ENCODE measurements at regions not wholly inside any gene's neighbourhood (a gene's known extent, or its start where the extent isn't known, plus 50 kb on each side); places are given as distances from the start of the nearest gene placed in this dataset.

DNA sequence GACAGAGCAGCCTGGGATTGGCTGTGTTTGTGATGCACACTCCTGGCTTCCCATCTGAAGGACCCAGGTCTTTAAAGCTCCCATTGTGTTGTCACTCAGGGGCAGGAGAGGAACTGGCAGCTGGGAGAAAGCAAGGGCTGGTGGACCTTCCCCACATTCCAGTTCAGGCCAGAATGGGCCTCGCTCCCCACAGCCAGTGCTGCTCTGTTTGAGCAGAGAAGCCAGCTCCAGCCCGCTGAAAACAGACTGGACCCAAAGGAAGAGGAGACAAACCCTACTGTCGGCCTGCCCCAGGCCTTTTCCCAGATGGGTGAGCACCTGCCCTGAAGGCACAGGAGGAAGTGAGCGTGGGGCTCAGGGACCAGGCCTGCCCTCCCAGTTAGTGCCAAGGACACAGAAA, 499.4 kb downstream of the NPHP4 start:
- DNase-seq, result no peak

DNA sequence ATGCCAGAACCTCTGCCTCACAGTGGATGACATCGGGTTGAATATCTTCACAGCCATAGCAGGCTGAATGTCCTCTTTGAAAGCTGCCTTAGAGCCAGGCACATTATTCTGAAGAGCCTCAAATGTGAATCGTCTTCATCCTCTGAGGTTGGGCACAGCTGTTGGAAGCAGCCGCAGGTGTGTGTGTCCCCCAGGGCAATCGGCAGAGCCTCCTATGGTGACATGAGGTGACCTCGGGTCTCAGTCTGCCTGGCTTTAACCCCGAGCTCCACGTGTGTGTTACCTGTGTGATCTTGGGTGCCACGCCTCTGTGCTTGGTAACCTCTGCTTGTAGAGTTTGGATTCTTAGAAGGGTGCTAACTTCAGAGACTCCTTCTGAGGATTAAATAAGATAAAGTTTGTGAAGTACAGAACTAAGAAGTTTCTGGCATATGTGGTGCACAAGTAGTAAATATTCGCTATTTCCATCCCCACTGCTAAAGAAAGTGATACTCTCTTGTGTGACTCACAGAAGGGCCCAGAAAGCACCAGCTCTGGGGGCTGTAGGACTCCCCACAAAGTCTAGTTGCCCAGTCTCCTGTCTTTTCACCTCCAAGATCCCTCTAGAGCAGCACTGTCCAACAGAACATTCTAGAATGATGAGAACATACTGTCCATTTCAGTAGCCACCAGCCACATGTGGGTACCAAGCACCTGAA, 500.9 kb downstream of the NPHP4 start:
- no peak for DNase-seq

DNA sequence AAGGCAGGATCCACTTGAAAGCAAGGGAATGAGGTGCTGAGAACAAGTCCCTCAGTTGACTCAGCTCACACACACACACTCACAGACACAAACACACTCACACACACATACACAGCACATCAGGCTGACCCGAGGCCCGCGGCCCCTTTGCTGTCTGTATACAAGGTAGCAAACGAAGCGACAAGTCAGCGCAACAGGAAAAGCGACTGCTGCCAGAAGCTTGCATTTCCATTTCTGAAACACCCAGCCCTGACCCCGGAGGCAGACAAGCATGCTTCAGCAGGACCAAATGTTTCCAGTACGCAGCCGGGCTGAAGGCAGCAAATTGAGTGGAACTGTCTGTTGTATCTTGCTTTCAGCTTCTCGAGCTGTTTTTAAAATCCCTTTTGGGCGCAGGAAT, 501.6 kb downstream of the NPHP4 start:
- no peak for DNase-seq

DNA sequence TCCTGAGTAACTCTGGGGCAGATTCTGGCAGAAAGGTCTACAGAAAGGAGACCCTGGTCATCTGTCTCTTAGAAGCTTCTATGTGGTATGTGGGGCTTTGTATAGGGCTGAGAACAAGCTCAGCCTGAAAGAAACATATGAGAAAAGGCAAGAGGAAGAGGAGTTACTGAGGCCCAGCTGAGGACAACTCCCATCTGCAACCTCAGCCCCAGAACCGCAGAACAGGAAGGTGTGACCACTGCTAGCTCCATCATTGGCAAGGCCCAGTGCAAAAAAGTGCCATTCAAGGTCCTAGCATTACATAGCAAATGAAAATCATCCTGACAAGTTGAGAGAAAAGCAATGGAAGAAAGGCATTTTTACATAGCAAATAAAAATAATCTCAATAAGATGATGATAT, 503.8 kb downstream of the NPHP4 start:
- no peak for DNase-seq

DNA sequence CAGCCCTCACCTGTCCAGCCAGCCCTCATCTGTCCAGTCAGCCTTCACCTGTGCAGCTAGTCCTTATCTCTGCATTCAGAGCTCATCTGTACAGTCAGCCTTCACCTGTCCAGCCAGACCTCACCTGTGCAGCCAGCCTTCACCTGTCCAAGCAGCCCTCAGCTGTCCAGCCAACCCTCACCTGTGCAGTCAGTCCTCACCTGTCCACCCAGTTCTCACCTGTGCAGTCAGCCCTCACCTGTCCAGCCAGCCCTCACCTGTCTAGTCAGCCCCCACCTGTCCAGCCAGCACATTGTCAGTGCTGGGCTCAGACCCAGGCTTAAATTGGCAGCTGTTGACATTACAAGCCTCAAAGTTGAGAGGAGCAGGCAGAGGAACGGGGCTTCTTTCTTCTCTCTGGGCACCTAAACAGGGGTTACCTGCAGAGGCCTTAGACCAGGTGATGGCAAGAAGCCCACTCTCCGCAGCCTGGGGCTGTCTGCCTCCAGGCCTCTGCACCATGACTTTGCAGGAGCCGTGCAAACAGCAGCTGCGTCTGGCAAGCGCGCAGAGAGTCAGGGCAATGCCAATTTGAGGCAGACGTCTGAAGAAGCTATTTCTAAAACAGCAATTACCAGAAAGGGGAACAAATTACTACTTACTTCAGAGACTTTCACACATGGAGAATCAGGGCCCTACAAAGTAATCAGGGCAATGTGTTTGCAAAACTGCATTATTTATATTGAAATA, 506.1 kb downstream of the NPHP4 start:
- DNase-seq, result no peak

DNA sequence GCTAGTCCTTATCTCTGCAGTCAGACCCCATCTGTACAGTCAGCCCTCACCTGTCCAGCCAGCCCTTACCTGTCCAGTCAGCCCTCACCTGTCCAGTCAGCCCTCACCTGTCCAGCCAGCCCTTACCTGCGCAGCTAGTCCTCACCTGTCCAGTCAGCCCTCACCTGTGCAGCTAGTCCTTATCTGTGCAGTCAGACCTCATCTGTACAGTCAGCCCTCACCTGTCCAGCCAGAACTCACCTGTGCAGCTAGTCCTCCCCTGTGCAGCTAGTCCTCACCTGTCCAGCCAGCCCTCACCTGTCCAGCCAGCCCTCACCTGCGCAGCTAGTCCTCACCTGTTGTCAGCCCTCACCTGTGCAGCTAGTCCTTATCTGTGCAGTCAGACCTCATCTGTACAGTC, 506.8 kb downstream of the NPHP4 start:
- no peak for DNase-seq

DNA sequence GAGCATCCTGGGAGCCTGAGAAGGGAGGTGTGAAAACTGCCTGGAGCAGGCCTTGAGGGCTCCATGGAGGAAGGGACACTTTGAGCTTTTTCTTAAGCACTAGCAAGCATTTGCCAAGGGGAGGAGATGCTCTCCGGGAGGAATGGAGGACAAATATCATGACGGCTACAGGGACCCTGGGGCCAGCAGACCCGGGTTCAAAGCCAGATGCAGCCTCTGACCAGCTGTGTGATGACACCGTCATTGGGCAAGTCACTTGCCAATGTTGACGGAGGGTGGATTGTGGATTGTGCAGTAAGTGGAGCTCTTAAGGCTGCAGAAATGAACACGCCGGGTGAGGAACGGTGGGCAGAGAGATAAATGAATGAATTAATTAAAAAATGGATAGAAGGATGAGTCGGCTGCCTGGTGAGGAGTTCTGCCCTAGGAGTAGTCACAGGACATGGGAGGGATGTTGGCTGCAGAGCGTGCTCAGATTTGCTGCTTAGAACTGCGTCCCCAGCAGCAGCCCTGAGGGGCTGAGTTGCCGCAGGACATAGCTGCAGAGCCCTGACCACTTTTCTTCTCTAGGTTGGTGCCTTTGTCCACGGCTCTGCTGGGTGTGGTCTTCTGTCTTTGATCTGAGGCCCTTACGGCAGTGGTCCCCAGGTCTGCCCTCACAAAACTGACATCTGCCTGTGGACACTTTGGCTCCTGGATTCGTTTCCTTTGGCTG, 507.6 kb downstream of the NPHP4 start:
- DNase-seq, result no peak

DNA sequence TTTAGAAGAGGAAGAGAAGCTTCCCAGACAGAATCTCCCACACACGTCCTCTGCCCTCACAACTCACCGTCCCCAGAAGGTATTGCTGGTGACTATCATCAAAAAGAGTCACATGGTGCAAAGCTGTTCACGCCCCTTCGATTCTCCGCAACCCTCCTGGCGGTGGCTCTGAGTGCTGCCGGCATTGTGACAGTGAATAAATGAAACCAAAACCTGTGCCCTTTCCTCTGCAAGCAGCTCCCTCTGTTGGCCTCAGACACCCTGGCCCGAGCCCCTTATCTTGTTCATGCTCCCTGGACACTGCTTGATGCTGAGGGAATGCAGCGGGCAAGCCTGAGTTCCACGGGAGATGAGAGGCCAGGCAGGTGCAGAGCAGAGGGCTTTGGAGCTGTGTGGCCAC, 510.3 kb downstream of the NPHP4 start:
- DNase-seq, result no peak

DNA sequence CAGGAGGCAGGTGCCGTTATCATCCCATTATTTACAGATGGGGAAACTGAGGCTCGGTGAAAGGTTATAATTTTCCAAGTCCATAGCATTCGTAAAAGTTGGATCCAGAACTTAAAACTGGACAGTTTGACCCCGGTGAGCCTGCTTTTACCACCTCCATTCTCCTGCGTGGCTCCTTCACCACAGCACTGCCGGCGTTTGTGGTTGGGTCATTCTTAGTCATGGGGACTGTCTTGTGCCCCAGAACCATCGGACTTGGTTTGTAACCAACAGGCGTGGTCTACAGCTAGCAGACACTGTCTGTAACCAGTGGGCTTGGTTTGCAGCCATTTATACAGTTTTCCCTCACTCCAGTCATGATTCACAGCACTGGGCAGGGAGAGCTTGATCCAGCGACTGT, 511.3 kb downstream of the NPHP4 start:
- DNase-seq, result no peak

DNA sequence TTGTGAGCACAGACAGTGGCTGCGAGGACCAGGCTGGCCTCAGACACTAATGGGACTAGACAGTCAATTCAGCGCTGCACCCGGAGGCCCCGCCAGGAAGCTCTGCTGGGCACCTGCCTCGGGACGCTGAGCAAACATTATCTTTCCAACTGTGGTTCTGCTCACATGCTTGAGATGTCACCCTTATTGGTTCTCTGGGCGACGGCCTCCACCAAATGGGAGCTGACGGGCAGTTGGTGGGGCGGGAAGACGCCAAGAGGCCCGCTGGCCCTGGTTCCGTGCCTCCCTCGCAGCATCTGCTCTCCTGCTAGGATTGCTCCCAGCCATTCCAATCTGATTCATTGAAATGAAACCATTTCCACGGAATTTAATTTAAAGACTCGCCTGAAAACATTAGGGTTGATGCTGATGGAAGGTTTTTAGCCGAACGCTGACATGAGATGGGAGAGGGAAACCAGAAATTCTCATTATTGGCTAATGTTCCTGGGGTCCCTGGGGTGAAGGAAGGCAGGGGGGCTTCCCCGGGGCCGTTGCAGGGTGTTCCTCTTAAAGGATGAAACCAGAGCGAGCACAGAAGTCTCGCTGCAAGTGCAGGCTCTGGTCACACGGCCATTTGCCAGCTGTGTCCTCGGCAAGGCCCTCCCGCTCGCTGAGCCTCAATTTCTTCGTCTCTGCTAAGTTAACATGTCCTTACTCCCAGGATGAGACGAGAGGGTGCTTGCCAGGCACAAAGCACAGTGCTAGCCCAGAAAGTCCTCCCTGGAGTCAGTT, 512.2 kb downstream of the NPHP4 start:
- no peak for DNase-seq

DNA sequence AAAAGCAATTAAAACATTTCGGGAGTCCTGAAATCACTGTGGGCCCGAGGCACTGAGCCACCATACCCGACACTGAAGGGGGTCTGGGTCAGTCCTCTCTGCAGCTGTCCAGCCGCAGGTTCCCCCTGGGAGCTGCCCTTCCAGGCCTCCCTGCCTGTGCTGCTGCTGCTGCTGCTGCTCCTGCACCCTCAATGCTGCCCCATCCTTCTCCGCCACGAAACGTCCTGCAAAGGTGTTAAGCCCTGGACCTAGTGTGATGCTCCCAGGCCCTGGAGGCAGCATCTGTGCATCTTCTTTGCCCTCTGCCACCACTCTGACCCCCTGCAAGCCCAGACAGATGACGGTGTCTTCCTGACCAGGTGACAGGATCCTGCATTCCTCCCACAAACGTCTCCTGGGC, 513.3 kb downstream of the NPHP4 start:
- no peak for DNase-seq

DNA sequence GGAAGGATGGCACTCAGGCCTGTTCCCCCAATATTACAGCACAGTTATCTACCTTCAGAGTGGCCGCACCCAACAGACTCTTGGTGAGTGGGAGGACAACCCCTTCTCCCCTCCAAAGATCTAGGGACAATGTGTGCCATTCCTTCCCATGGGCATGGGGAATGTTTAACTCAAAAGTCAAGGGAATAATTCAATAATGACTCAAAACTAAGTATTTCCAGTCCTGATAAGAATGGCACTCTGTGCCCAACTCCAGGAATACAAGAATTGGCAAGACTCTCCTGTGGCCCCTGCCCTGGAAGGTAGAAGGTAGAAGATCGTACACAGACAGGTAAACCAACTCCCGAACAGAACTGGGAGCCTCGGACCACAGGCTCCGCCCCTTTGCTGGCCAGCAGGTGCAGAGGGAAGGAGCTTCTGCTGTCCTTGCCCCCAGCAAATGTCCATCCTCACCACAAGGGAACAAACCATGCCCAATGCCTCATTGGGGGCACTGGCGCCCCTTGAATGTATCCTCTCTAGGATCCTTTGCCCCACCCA, 514.0 kb downstream of the NPHP4 start:
- DNase-seq, result no peak

DNA sequence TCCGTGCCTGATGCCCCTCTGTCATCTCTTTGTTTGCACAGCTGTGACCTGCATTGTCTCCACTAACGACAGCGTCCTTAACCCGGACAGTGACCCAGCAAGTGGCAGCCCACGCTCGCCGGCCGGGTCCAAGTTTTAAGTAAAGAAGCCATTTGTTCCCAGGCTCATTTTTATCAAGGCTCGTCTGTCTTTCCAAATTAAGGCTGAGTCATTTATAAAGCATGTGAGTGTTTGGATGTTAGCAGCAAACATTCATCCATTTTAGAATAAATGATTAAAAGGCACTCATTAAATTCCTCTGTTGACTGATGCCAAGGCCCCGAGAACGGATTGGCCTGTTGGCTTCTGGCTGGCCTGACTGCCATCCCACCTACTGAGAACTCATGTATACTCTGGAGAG, 514.5 kb downstream of the NPHP4 start:
- no peak for DNase-seq

DNA sequence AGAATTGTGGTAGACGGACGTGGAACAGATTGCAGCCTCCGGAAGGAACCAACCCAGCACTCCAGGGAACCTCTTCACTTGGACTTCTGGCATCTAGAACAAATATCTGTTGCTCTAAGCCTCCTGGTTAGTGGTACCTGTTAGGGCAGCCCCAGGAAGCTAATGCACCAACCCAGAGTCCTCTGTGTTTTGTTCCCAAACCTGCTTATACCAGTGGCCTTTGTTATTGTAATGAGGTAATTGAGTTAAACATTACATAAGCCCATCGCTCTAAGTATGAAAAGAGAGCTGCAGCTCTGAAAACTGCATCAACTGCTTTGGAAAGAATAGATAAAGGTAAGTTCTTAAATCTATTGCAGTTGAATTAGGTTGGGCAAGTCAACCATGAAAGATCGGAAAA, 516.7 kb downstream of the NPHP4 start:
- DNase-seq, result no peak

DNA sequence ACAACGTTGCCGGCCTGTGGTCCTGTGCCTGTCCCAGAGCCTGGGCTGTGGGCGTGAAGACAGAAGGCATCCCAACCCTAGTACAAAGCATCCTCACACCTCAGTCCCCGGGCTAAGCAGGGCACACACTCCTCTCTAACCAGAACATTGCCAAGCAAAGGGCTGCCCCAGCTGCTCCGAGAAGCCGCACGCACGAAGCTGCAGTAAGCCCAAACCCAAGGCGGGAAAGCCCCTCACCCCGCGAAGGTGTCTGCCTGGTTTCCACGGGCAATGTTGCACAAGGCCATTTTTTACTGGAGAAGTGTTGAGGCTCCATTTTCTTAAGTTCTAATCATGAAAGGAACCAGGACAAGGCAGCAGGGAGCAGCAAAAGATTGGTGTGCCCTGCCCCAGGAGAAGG, 519.0 kb downstream of the NPHP4 start:
- DNase-seq, result no peak

DNA sequence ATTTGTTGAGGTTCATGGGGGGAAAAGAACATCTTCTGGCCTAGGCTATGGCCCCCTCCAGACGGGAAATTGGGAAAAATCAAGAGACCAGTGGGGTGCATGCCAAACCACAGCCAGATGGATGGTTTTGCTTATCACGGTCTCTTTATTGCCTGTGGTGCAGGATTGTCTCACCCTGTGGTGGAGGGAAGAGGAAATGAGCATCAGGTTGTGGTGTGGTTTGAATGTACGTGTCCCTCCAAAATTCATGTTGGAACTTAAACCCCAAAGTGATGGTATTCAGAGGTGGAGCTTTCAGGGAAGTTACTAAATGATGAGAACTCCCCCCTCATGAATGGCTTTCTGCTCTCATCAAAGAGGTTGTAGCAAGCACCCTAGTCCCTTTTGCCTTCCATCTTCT, 525.7 kb downstream of the NPHP4 start:
- DNase-seq, result no peak

DNA sequence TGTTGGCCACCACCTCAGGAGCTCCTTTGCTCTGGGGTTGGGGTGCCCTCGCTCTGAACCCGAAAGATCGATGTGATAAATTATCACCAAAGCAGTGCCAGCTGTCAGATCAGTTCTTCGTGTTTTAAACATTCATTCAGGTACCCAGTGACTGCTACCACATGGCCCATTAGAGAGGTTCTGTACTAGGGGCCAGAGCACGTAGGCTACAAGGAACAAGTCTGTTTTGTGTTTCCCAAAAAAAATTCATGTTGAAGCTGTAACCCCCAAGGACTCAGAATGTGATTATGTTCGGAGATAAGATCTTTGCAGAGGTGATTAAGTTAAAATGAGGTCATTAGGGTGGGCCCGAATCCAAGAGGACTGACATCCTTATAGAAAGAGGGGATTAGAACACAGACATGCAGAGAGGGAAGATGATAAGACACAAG, 526.9 kb downstream of the NPHP4 start:
- no peak for DNase-seq

DNA sequence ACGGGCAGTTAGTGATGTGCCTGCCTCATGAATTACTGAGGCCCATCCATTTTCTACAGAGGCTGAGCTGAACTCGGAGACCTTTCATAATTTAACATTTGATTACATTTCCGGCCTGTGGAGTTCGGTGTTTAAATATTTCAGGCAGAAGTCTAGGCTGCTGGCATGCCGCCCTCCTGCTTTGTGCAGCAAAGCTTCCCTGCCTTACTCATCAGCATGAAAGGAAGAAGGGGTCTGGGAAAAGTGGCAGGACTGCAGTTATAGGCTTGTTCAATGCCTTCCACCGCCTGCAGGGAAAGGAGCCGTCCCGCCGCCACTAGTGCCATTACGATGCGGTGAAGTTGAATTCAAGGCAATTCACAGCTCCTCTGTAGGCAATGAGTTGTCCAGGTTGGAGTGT, 527.9 kb downstream of the NPHP4 start:
- DNase-seq, result no peak

DNA sequence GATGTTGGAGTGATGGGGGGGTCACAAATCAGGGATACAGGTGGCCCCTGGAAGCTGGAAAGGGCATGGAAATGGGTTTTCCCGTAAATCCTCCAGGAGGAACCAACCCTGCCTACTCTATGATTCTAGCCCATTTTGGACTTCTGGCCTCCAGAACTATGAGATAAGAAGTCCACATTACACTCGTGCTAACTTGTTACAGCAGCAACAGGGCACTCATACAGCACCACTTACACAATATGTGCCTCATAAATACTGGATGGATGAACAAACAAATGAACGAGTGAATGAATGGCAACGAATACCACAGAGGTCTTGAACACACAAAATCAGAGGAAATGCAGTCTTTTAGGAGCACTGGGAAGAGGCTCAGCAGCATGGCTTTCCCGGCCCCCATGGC, 531.3 kb downstream of the NPHP4 start:
- no peak for DNase-seq

DNA sequence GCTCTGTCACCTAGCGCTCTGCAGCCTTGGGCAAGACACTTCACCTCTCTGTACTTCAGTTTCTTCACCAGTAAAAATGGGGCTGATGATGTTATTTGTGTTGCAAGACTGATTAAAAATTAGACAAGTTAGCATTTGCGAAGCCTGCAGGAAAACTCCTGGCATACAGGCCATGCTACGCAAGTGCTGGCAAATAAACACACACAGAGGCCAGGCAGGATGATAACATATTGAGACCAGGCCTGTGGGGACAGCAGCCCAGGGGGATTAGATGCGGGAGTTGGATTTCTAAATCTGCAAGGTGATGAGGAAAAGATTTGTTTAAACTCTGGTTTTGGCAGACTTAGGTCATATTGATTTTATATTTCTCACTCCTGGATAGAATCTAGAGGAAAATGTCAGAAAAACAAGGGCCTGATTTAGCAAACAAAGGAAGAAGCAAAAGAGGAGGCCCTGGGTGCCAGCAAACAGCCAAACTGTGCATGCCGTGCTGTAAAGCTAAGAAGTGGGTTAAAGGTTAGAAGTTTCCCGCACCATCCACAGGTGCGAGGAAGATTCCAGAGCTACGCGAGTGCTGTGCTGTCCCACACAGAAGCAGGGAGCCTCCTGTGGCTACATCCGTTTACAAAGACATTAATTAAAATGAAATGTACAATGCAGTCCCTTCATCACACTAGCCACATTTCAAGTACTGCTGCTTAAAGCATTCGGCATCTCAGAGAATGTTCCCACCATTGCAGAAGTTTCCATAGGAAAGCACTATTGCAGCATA, 532.2 kb downstream of the NPHP4 start:
- DNase-seq, result no peak

DNA sequence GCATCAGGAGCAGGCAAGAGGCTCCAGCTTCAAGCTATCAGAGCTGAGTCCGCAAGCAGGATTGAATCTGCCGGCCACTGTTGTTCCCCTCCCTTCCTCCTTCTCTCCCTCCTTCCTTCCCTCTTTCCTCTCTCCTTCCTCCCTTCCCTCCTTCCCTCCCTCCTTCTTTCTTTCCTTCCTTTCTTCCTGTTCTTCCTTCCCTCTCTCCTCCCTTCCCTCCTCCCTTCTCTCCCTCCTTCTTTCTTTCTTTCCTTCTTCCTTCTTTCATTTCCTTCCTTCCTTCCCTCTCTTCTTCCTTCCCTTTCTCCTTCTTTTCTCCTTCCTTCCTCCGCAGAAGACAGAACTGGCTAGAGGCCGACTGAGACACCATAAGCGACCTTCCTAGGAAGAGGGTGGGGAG, 534.0 kb downstream of the NPHP4 start:
- no peak for DNase-seq

DNA sequence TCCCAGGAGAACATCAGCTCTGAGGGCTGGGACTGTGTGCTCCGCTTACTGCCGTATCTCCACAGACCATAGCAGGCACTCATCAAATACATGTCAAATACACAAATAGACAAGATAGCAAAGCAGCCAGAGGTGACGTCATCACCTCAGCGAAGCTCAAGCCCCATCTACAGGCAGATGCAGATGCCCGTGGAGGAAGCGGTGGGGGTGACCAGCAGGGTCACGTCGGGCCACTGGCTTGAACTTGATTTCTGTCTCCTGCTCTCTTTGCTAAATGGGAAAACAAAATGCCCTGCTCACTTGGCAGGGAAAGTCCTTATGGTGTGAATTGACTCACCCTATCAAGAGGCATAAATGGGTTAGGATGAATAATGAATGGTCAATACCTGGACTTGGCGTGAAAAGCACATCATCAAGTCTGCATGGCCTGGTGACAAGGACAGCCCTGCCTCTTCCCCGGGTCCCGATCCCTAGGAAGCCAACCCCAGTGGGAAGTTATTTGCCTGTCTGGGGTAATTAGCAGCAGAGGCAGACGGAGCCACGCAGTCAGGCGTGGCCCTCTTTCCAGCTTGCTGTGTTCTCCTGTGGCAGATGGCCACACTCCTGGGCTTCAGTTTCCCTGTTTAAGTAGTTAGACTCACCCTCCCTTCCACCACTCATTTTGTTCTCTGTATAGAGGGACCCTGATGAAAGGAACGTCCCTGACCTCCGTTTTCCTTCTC, 536.0 kb downstream of the NPHP4 start:
- no peak for DNase-seq

Measured in NCI-H526 (cell line).